GM12878 (cell line): ENCODE measurements at regions not wholly inside any gene's neighbourhood (a gene's known extent, or its start where the extent isn't known, plus 50 kb on each side); places are given as distances from the start of the nearest gene placed in this dataset.

Source experiments
- ATAC-seq: fragments of 200-7000 bp; cut with Tn5 transposase; 3 replicates; pipeline ENCODE4 v1.9.1; 2020; ENCODE audit warnings: mild to moderate bottlenecking, moderate library complexity
- BruUV-seq: library from RNA; stranded (reverse); fragments of 400-500 nt; replicated peaks from 2 replicates; lab custom pipeline; 2021; lab: Mats Ljungman, UMichigan
- CTCF ChIA-PET: fragments of 300-600 bp; sonication (Branson Sonifier 250); formaldehyde crosslinking; extraction: SDS; loops from one replicate; lab custom pipeline; 2021; ENCODE audit warnings: inconsistent platforms; lab: Yijun Ruan, JAX
- POLR2A ChIA-PET: fragments of 350-600 bp; formaldehyde crosslinking; extraction: SDS; loops from one replicate; lab custom pipeline; 2021; ENCODE audit warnings: inconsistent platforms; lab: Charles Lee
- RAD21 ChIA-PET: fragments of 300-600 bp; sonication (Branson Sonifier 250); formaldehyde crosslinking; loops from one replicate; lab custom pipeline; 2023; ENCODE audit warnings: antibody characterized with exemption; ENCODE audit not compliant: unreplicated experiment; lab: Charles Lee
- SMC1A ChIA-PET: fragments of 300-600 bp; sonication (Branson Sonifier 250); formaldehyde crosslinking; loops from one replicate; lab custom pipeline; 2023; ENCODE audit not compliant: unreplicated experiment, uncharacterized antibody; lab: Charles Lee
- DNase-seq: peaks from one replicate; pipeline ENCODE4 v3.0.0-alpha.2; 2011; ENCODE audit warnings: low read depth, low spot score
- FAIRE-seq: peaks from 3 replicates; lab custom pipeline; 2011; peaks lifted over from hg19 to GRCh38; lab: Jason Lieb, UNC
- H2AFZ ChIP-seq: 2 replicates; pipeline ENCODE4 v1.6.0; 2011; ENCODE audit warnings: low read depth, low read length, control low read depth; ENCODE audit not compliant: control insufficient read depth
- H3K27ac ChIP-seq: 2 replicates; pipeline ENCODE4 v1.5.1; 2011; ENCODE audit warnings: control low read depth; ENCODE audit not compliant: control insufficient read depth, insufficient read depth
- H3K27me3 ChIP-seq, 2 experiments: replicated peaks in 1 of 2; 2 replicates each; pipeline versions ENCODE4 v1.6.0 to v1.6.1; 2011; ENCODE audit warnings: low read length in 1 of 2; ENCODE audit not compliant: control insufficient read depth in 2 of 2, insufficient read depth in 2 of 2
- H3K36me3 ChIP-seq, 2 experiments: 2 replicates each; pipeline ENCODE4 v1.5.1; 2011; ENCODE audit warnings: low read length in 1 of 2; ENCODE audit not compliant: control insufficient read depth in 2 of 2, insufficient read depth in 2 of 2
- H3K4me1 ChIP-seq: 2 replicates; pipeline ENCODE4 v1.6.1; 2011; ENCODE audit warnings: mild to moderate bottlenecking, low read length, moderate library complexity, mixed read lengths; ENCODE audit not compliant: control insufficient read depth, insufficient read depth
- H3K4me2 ChIP-seq: 2 replicates; pipeline ENCODE4 v1.6.0; 2011; ENCODE audit warnings: control low read depth; ENCODE audit not compliant: control insufficient read depth, insufficient read depth
- H3K4me3 ChIP-seq: fragments of 200-600 bp; sonication (generic); 2 replicates; pipeline ENCODE4 v1.5.1; 2016
- H3K79me2 ChIP-seq: 2 replicates; pipeline ENCODE4 v1.6.0; 2011; ENCODE audit warnings: low read length; ENCODE audit not compliant: control insufficient read depth, insufficient read depth
- H3K9ac ChIP-seq: 2 replicates; pipeline ENCODE4 v1.8.0; 2011; ENCODE audit warnings: low read length, control low read depth, mixed read lengths; ENCODE audit not compliant: control insufficient read depth, insufficient read depth
- H3K9me3 ChIP-seq: replicated peaks from 3 replicates; pipeline ENCODE4 v1.5.1; 2011; ENCODE audit warnings: mild to moderate bottlenecking, low read length; ENCODE audit not compliant: control insufficient read depth, insufficient read depth
- H4K20me1 ChIP-seq: 2 replicates; pipeline ENCODE4 v1.6.0; 2011; ENCODE audit not compliant: control insufficient read depth, insufficient read depth
- BCLAF1 ChIP-seq: fragments of 450-650 bp; IDR thresholded peaks from 2 replicates; pipeline ENCODE4 v1.6.1; 2017; ENCODE audit warnings: antibody characterized with exemption, mild to moderate bottlenecking, moderate library complexity
- CBX5 ChIP-seq: sonication (generic); IDR thresholded peaks from 2 replicates; pipeline ENCODE4 v1.6.1; 2016; ENCODE audit warnings: low read depth, moderate library complexity, mild to moderate bottlenecking, inconsistent platforms
- CHD2 ChIP-seq: IDR thresholded peaks from 2 replicates; pipeline ENCODE4 v1.6.1; 2011; ENCODE audit warnings: low read depth, low read length, improper control_type of control experiment, borderline replicate concordance
- CREB1 ChIP-seq: IDR thresholded peaks from 2 replicates; pipeline ENCODE4 v1.6.1; 2012; ENCODE audit warnings: low read depth, mild to moderate bottlenecking, inconsistent platforms
- DPF2 ChIP-seq: fragments of 450-650 bp; IDR thresholded peaks from 2 replicates; pipeline ENCODE4 v1.6.1; 2017; ENCODE audit warnings: mild to moderate bottlenecking
- IRF4 ChIP-seq: IDR thresholded peaks from 2 replicates; pipeline ENCODE4 v1.6.1; 2011; ENCODE audit warnings: low read depth, low read length
- RBBP5 ChIP-seq: fragments of 200-600 bp; sonication (generic); conservative IDR thresholded peaks from 2 replicates; pipeline ENCODE4 v1.6.1; 2016
- RELA ChIP-seq: fragments of 450-650 bp; IDR thresholded peaks from 2 replicates; pipeline ENCODE4 v1.8.0; 2014; ENCODE audit warnings: borderline replicate concordance; ENCODE audit not compliant: partially characterized antibody
- SRF ChIP-seq, 2 experiments: IDR thresholded peaks; 2 replicates each; pipeline ENCODE4 v1.6.1; 2011; ENCODE audit warnings: low read depth in 2 of 2, low read length in 2 of 2, mild to moderate bottlenecking in 1 of 2, moderate library complexity in 1 of 2
- SUPT20H ChIP-seq: IDR thresholded peaks from 2 replicates; pipeline ENCODE4 v1.6.1; 2011; ENCODE audit warnings: low read depth, mild to moderate bottlenecking, low read length, moderate library complexity, borderline replicate concordance; ENCODE audit not compliant: control insufficient read depth
- ZBED1 ChIP-seq: IDR thresholded peaks from 2 replicates; pipeline ENCODE4 v1.6.1; 2016; ENCODE audit warnings: borderline replicate concordance
- ZNF207 ChIP-seq: fragments of 450-650 bp; IDR thresholded peaks from 2 replicates; pipeline ENCODE4 v1.6.1; 2014; ENCODE audit warnings: antibody characterized with exemption, mild to moderate bottlenecking, borderline replicate concordance
- ZNF274 ChIP-seq: IDR thresholded peaks from one replicate; pipeline ENCODE4 v1.8.0; 2011; ENCODE audit not compliant: insufficient read length, insufficient read depth
- WGBS: methylation state at CpG from one replicate; pipeline ENCODE4 v1.1.6; 2016; ENCODE audit warnings: low lambda C conversion rate; ENCODE audit not compliant: insufficient replicate concordance, insufficient coverage; ENCODE audit errors: missing lambda C conversion rate; 5-methylcytosine and 5-hydroxymethylcytosine counted together
- in situ Hi-C: fragments of 300-500 bp; cut with MboI; formaldehyde crosslinking; loops from 9 replicates; pipeline ENCODE4 v1.14.3; 2018; ENCODE audit warnings: mixed read lengths
- intact Hi-C: fragments of 100-400 bp; cut with micrococcal nuclease; formaldehyde crosslinking; loops from one replicate; pipeline ENCODE4 v1.14.2; 2022; ENCODE audit not compliant: unreplicated experiment

GRCh38 chr2:76050196-76050595 lies 339.5 kb upstream of the GCFC2 start:
- 6% methylated on average over 1 of the region's 1 CpG for WGBS
- intact Hi-C loops, result no loop called here

More at GRCh38 chr2:76050196-76050595, 339.5 kb upstream of the GCFC2 start:
- no peaks in the 10 kb centered on the region for H4K20me1 ChIP-seq
- SMC1A ChIA-PET, result no interaction called here
- H3K27ac ChIP-seq, result no peak overlapping the region
- no peaks in the 10 kb centered on the region for H3K36me3 ChIP-seq
- no peaks in the 10 kb centered on the region; the same call in 2 of the 3 replicates for H3K9me3 ChIP-seq
- no TSS peak for BruUV-seq
- H3K27me3 ChIP-seq, result no peaks in the 10 kb centered on the region
- H3K79me2 ChIP-seq, result no peaks in the 10 kb centered on the region
- no peak overlapping the region for H3K9ac ChIP-seq
- H2AFZ ChIP-seq, result no peak overlapping the region
- no peak for ATAC-seq
- no peaks in the 10 kb centered on the region for H3K4me1 ChIP-seq
- CTCF ChIA-PET, result interaction anchor here (0.6 to 1.3 kb wide), 3 partner anchors 34 to 549 kb away, joined by 3 to 4 read pairs (median 3); no protein-coding TSS in a partner anchor
- TF ChIP-seq DPF2 (no peak), BCLAF1 (no peak), IRF4 (no peak), SUPT20H (no peak), CREB1 (no peak), RELA (no peak), CBX5 (no peak), ZBED1 (no peak), CHD2 (no peak), ZNF207 (no peak), SRF (IDR thresholded peaks at IDR 0.05; ENCODE audit: low read depth in 2 of 2, low read length in 2 of 2) (no peak), ZNF274 (no peak), RBBP5 (no peak)
- no peak overlapping the region for H3K4me3 ChIP-seq
- DNase-seq, result no peak
- in situ Hi-C loops, result no loop called here
- POLR2A ChIA-PET, result no interaction called here
- RAD21 ChIA-PET, result no interaction called here
- H3K4me2 ChIP-seq, result no peak overlapping the region
- FAIRE-seq, result no peak
